ENCODE measurements at regions not wholly inside any gene's neighbourhood (a gene's known extent, or its start where the extent isn't known, plus 50 kb on each side); places are given as distances from the start of the nearest gene placed in this dataset.

GRCh38 chr4:119746951-119747350 is 118.3 kb upstream of the PDE5A start:
- Histone ChIP-seq H3K9me3 (no peaks in the 10 kb centered on the region), H3K36me3 (no peaks in the 10 kb centered on the region), H3K27me3 (no peaks in the 10 kb centered on the region), H3K27ac (no peak overlapping the region), H3K4me3 (no peak overlapping the region), H3K4me1 (no peaks in the 10 kb centered on the region)
- TF ChIP-seq EP300 (IDR thresholded peaks at IDR 0.05) (no peak), POLR2A (IDR thresholded peaks at IDR 0.05) (no peak), POLR2AphosphoS5 (IDR thresholded peaks at IDR 0.05) (no peak), CTCF (IDR thresholded peaks at IDR 0.05) (no peak)
- 76% methylated on average over 3 of the region's 3 CpGs for WGBS
- no peak for DNase-seq (ENCODE audit: low spot score in 2 of 2)

GRCh38 chr4:119745351-119745750 is 116.7 kb upstream of the PDE5A start:
- WGBS = 76% methylated on average over 1 of the region's 1 CpG
- H3K27me3 ChIP-seq = no peaks in the 10 kb centered on the region
- no peaks in the 10 kb centered on the region for H3K36me3 ChIP-seq
- no peak overlapping the region for H3K27ac ChIP-seq
- no peak overlapping the region for H3K4me3 ChIP-seq
- H3K4me1 ChIP-seq = no peaks in the 10 kb centered on the region
- no peaks in the 10 kb centered on the region for H3K9me3 ChIP-seq
- no peak for DNase-seq (ENCODE audit: low spot score in 2 of 2)
- no peak for TF ChIP-seq POLR2AphosphoS5 (IDR thresholded peaks at IDR 0.05)
- no peak for TF ChIP-seq CTCF (IDR thresholded peaks at IDR 0.05)
- TF ChIP-seq EP300 (IDR thresholded peaks at IDR 0.05) = no peak
- no peak for TF ChIP-seq POLR2A (IDR thresholded peaks at IDR 0.05)

- Histone ChIP-seq H3K36me3 (no peaks in the 10 kb centered on the region), H3K9me3 (no peaks in the 10 kb centered on the region), H3K4me1 (no peaks in the 10 kb centered on the region), H3K4me3 (no peak overlapping the region), H3K27ac (no peak overlapping the region), H3K27me3 (no peaks in the 10 kb centered on the region)
- WGBS = 82% methylated on average over 3 of the region's 3 CpGs
- TF ChIP-seq POLR2A (IDR thresholded peaks at IDR 0.05) (no peak), EP300 (IDR thresholded peaks at IDR 0.05) (no peak), POLR2AphosphoS5 (IDR thresholded peaks at IDR 0.05) (no peak), CTCF (IDR thresholded peaks at IDR 0.05) (no peak)
- no peak for DNase-seq (ENCODE audit: low spot score in 2 of 2)
Measured at GRCh38 chr4:119744580-119744979, 116.0 kb upstream of the PDE5A start.

GRCh38 chr4:119743644-119744043 is 115.0 kb upstream of the PDE5A start:
- TF ChIP-seq POLR2A (IDR thresholded peaks at IDR 0.05) = no peak
- no peak for TF ChIP-seq CTCF (IDR thresholded peaks at IDR 0.05)
- TF ChIP-seq EP300 (IDR thresholded peaks at IDR 0.05) = no peak
- TF ChIP-seq POLR2AphosphoS5 (IDR thresholded peaks at IDR 0.05) = no peak
- Histone ChIP-seq H3K9me3 (no peaks in the 10 kb centered on the region), H3K4me3 (no peak overlapping the region), H3K36me3 (no peaks in the 10 kb centered on the region), H3K4me1 (no peaks in the 10 kb centered on the region), H3K27ac (no peak overlapping the region), H3K27me3 (no peaks in the 10 kb centered on the region)
- no peak for DNase-seq (ENCODE audit: low spot score in 2 of 2)
- 64% methylated on average over 2 of the region's 2 CpGs for WGBS

GRCh38 chr4:119739796-119740195 is 111.2 kb upstream of the PDE5A start:
- Histone ChIP-seq H3K27me3 (no peaks in the 10 kb centered on the region), H3K4me1 (no peaks in the 10 kb centered on the region), H3K4me3 (no peak overlapping the region), H3K27ac (no peak overlapping the region), H3K9me3 (no peaks in the 10 kb centered on the region), H3K36me3 (no peaks in the 10 kb centered on the region)
- WGBS = 73% methylated on average over 4 of the region's 4 CpGs
- TF ChIP-seq POLR2AphosphoS5 (IDR thresholded peaks at IDR 0.05) = no peak
- no peak for TF ChIP-seq EP300 (IDR thresholded peaks at IDR 0.05)
- no peak for TF ChIP-seq CTCF (IDR thresholded peaks at IDR 0.05)
- TF ChIP-seq POLR2A (IDR thresholded peaks at IDR 0.05) = no peak
- DNase-seq (ENCODE audit: low spot score in 2 of 2) = no peak

Measured in suprapubic skin (tissue), 4 donors.